WTC11 (cell line): ENCODE measurements at regions not wholly inside any gene's neighbourhood (a gene's known extent, or its start where the extent isn't known, plus 50 kb on each side); places are given as distances from the start of the nearest gene placed in this dataset.

Experiments used
- ATAC-seq: fragments of 200-7000 bp; cut with Tn5 transposase; 2 replicates; pipeline ENCODE4 v1.10.0; 2021; ENCODE audit warnings: mild to moderate bottlenecking, moderate library complexity
- CTCF ChIA-PET: fragments of 300-600 bp; sonication (Branson Sonifier 250); formaldehyde crosslinking; loops from one replicate; lab custom pipeline; 2021; ENCODE audit warnings: antibody characterized with exemption; lab: Charles Lee
- POLR2A ChIA-PET: fragments of 350-600 bp; sonication (Branson Sonifier 250); formaldehyde crosslinking; loops from one replicate; lab custom pipeline; 2021; ENCODE audit warnings: antibody characterized with exemption; lab: Charles Lee
- DNase-seq: peaks from one replicate; pipeline ENCODE4 v3.0.0; 2021; ENCODE audit warnings: low spot score
- H3K27ac Mint-ChIP-seq: 2 replicates; pipeline ENCODE4 v1.8.0; 2021; ENCODE audit warnings: mixed read lengths
- H3K27me3 Mint-ChIP-seq: 2 replicates; pipeline ENCODE4 v1.8.0; 2021; ENCODE audit warnings: low read depth, mild to moderate bottlenecking, moderate library complexity, mixed read lengths
- H3K36me3 Mint-ChIP-seq: 2 replicates; pipeline ENCODE4 v1.8.0; 2021; ENCODE audit warnings: mixed read lengths
- H3K4me1 Mint-ChIP-seq: 2 replicates; pipeline ENCODE4 v1.8.0; 2022; ENCODE audit warnings: mixed read lengths
- H3K4me3 Mint-ChIP-seq: 2 replicates; pipeline ENCODE4 v1.8.0; 2021; ENCODE audit warnings: mild to moderate bottlenecking, moderate library complexity, mixed read lengths
- H3K9me3 Mint-ChIP-seq: 2 replicates; pipeline ENCODE4 v1.8.0; 2021; ENCODE audit warnings: mixed read lengths
- ELF4 ChIP-seq: sonication (generic); formaldehyde crosslinking; IDR thresholded peaks from 2 replicates; pipeline ENCODE4 v1.8.1; 2022; ENCODE audit warnings: low read depth, mild to moderate bottlenecking, moderate library complexity, missing genetic modification reagents
- EMX1 ChIP-seq: fragments of 250-450 bp; sonication (Bioruptor Pico); IDR thresholded peaks from 2 replicates; pipeline ENCODE4 v1.8.0; 2021; ENCODE audit warnings: mild to moderate bottlenecking
- ETV6 ChIP-seq: sonication (generic); formaldehyde crosslinking; IDR thresholded peaks from 2 replicates; pipeline ENCODE4 v1.8.1; 2022; ENCODE audit warnings: mild to moderate bottlenecking, missing genetic modification reagents
- HMGA2 ChIP-seq: fragments of 250-450 bp; sonication (Bioruptor Pico); IDR thresholded peaks from 2 replicates; pipeline ENCODE4 v1.4.0; 2021; ENCODE audit warnings: mild to moderate bottlenecking, moderate library complexity
- MAX ChIP-seq: sonication (generic); formaldehyde crosslinking; IDR thresholded peaks from 2 replicates; pipeline ENCODE4 v1.8.0; 2022; ENCODE audit warnings: mild to moderate bottlenecking, missing genetic modification reagents
- NFATC4 ChIP-seq: fragments of 250-450 bp; sonication (Bioruptor Pico); IDR thresholded peaks from 2 replicates; pipeline ENCODE4 v1.9.0; 2021; ENCODE audit warnings: mild to moderate bottlenecking
- PRRX2 ChIP-seq: fragments of 250-450 bp; sonication (Bioruptor Pico); IDR thresholded peaks from 2 replicates; pipeline ENCODE4 v1.8.0; 2021; ENCODE audit warnings: mild to moderate bottlenecking
- SMAD4 ChIP-seq: sonication (generic); formaldehyde crosslinking; IDR thresholded peaks from 2 replicates; pipeline ENCODE4 v1.8.0; 2022; ENCODE audit warnings: mild to moderate bottlenecking, missing genetic modification reagents
- SOX15 ChIP-seq: fragments of 250-450 bp; sonication (Bioruptor Pico); IDR thresholded peaks from 2 replicates; pipeline ENCODE4 v1.9.0; 2021; ENCODE audit warnings: mild to moderate bottlenecking
- ZBTB43 ChIP-seq: sonication (generic); formaldehyde crosslinking; IDR thresholded peaks from 2 replicates; pipeline ENCODE4 v1.8.1; 2023; ENCODE audit warnings: mild to moderate bottlenecking, missing genetic modification reagents
- ZNF263 ChIP-seq: sonication (generic); formaldehyde crosslinking; IDR thresholded peaks from 2 replicates; pipeline ENCODE4 v1.8.1; 2022; ENCODE audit warnings: low read depth, mild to moderate bottlenecking, moderate library complexity, missing genetic modification reagents
- ZNF416 ChIP-seq: fragments of 250-450 bp; sonication (Bioruptor Pico); IDR thresholded peaks from 2 replicates; pipeline ENCODE4 v1.9.0; 2021; ENCODE audit warnings: mild to moderate bottlenecking, inconsistent platforms
- TF ChIP-seq, protein P1 (sequence below): sonication (generic); formaldehyde crosslinking; IDR thresholded peaks from 2 replicates; pipeline ENCODE4 v1.8.1; 2023; ENCODE audit warnings: mild to moderate bottlenecking, missing genetic modification reagents
- TF ChIP-seq, protein P2 (sequence below): sonication (generic); formaldehyde crosslinking; IDR thresholded peaks from 2 replicates; pipeline ENCODE4 v1.8.1; 2022; ENCODE audit warnings: low read depth, mild to moderate bottlenecking, moderate library complexity, missing genetic modification reagents, borderline replicate concordance
- TF ChIP-seq, protein P3 (sequence below): sonication (generic); formaldehyde crosslinking; conservative IDR thresholded peaks from 2 replicates; pipeline ENCODE4 v1.8.1; 2022; ENCODE audit warnings: mild to moderate bottlenecking, missing genetic modification reagents

DNA sequence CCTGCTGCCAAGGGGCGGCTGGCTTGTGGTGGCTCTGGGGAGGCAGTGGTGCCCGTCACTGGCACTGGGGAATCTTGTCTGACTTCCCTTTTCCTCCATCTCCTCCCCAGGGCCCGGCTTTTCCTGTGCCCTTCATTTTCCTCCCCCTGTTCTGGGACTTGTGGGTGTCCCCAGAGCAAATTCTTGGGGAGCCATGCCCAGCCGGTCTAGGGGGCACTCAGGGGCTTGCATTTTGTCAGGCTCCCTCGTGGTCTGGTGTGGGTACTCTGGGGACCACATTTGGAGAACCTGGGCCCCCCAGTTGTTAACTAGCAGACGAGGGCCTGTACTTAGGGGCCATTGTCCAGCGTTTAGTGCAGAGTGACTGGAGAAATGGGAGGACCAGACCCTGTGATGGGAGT, 105.2 kb upstream of the IER5L start:
- no peak overlapping the region for H3K4me3 Mint-ChIP-seq
- no peak for DNase-seq
- CTCF ChIA-PET: interaction anchor here (0.8 to 1.5 kb wide), 5 partner anchors 57 to 144 kb away, joined by 3 to 9 read pairs (median 6); no protein-coding TSS in a partner anchor
- POLR2A ChIA-PET: interaction anchor here (0.6 kb wide), 2 partner anchors 55 to 944 kb away, joined by 3 to 4 read pairs; no protein-coding TSS in a partner anchor
- no peaks in the 10 kb centered on the region for H3K27me3 Mint-ChIP-seq
- peaks cover 30% of the 10 kb centered on the region for H3K4me1 Mint-ChIP-seq
- H3K9me3 Mint-ChIP-seq: no peaks in the 10 kb centered on the region
- no peak overlapping the region for H3K27ac Mint-ChIP-seq
- TF ChIP-seq PRRX2: no peak
- no peak for TF ChIP-seq EMX1 (CRISPR knock-in tag)
- TF ChIP-seq, all 79 proteins: peak for 0
- no peak for ATAC-seq
- no peaks in the 10 kb centered on the region for H3K36me3 Mint-ChIP-seq

DNA sequence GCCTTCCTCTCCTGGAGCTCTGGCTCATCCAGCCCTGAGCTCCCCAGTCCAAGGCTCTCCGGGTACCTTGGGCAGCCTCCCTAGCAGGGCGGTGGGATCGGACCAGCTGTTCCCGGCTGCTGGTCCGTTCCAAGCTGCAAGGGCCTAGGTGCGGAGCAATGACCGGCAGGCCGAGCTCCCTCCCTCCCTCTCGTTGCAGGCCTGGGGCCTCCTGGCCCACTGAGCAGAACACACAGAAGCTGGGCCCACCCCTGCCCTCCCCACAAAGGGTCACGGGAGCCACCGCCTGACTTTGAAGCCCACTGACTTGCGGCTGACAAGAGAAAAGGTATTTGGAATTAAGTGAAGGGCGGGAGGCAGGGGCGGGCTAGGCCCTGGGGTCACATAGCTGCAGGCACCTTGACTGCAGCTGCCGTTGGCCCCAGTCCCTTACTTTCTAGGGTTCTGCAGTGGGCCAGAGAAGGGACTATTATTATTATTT, 104.7 kb upstream of the IER5L start:
- H3K9me3 Mint-ChIP-seq: no peaks in the 10 kb centered on the region
- ChIA-PET POLR2A (interaction anchor here (0.6 to 1.1 kb wide), 5 partner anchors 9 to 944 kb away, joined by 3 to 4 read pairs (median 3); no protein-coding TSS in a partner anchor), CTCF (interaction anchor here (0.6 to 1.5 kb wide), 14 partner anchors 9 to 1199 kb away, joined by 3 to 9 read pairs (median 4); no protein-coding TSS in a partner anchor)
- no peak overlapping the region for H3K27ac Mint-ChIP-seq
- no peak for DNase-seq
- H3K4me1 Mint-ChIP-seq: peaks cover 31% of the 10 kb centered on the region
- TF ChIP-seq SMAD4 (no peak), ELF4 (CRISPR knock-in tag) (no peak), PRRX2 (no peak), NFATC4 (no peak), ETV6 (CRISPR knock-in tag) (no peak), MAX (CRISPR knock-in tag) (no peak), ZNF263 (CRISPR knock-in tag) (no peak), SOX15 (CRISPR knock-in tag) (no peak), ZNF416 (CRISPR knock-in tag) (no peak), HMGA2 (CRISPR knock-in tag) (no peak)
- TF ChIP-seq, protein P1, sequence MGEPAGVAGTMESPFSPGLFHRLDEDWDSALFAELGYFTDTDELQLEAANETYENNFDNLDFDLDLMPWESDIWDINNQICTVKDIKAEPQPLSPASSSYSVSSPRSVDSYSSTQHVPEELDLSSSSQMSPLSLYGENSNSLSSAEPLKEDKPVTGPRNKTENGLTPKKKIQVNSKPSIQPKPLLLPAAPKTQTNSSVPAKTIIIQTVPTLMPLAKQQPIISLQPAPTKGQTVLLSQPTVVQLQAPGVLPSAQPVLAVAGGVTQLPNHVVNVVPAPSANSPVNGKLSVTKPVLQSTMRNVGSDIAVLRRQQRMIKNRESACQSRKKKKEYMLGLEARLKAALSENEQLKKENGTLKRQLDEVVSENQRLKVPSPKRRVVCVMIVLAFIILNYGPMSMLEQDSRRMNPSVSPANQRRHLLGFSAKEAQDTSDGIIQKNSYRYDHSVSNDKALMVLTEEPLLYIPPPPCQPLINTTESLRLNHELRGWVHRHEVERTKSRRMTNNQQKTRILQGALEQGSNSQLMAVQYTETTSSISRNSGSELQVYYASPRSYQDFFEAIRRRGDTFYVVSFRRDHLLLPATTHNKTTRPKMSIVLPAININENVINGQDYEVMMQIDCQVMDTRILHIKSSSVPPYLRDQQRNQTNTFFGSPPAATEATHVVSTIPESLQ (CRISPR knock-in tag): no peak
- TF ChIP-seq, protein P2, sequence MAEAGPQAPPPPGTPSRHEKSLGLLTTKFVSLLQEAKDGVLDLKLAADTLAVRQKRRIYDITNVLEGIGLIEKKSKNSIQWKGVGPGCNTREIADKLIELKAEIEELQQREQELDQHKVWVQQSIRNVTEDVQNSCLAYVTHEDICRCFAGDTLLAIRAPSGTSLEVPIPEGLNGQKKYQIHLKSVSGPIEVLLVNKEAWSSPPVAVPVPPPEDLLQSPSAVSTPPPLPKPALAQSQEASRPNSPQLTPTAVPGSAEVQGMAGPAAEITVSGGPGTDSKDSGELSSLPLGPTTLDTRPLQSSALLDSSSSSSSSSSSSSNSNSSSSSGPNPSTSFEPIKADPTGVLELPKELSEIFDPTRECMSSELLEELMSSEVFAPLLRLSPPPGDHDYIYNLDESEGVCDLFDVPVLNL (CRISPR knock-in tag): no peak
- TF ChIP-seq, protein P3, sequence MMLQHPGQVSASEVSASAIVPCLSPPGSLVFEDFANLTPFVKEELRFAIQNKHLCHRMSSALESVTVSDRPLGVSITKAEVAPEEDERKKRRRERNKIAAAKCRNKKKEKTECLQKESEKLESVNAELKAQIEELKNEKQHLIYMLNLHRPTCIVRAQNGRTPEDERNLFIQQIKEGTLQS (CRISPR knock-in tag): no peak
- TF ChIP-seq, all 79 proteins: peak for 0
- peak overlapping the region; percentile 37 for H3K4me3 Mint-ChIP-seq
- no peaks in the 10 kb centered on the region for H3K36me3 Mint-ChIP-seq
- H3K27me3 Mint-ChIP-seq: no peaks in the 10 kb centered on the region
- ATAC-seq: peak; percentile 22

DNA sequence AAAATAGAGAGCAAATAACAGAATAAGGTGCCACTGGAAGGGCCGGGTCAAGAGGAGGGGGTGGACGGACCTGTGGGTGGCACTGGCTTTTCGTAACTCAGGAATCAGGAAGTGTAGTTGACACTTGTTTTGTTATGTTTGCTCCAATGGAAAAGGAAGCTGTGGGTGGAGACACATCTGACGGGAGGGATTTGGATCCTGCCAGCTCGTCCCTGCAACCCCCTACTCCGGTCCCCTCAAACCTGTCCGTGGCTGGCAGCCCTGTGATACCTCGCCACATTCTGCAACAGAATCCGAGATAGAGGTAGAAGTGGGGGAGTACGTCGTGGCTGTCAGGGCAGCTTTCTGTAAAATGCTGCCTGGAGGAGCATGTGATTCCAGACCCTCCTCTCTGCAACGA, 104.2 kb upstream of the IER5L start:
- CTCF ChIA-PET: interaction anchor here (0.6 to 1.5 kb wide), 15 partner anchors 9 to 1198 kb away, joined by 3 to 9 read pairs (median 4); no protein-coding TSS in a partner anchor
- Mint-ChIP-seq H3K27me3 (no peaks in the 10 kb centered on the region), H3K4me1 (peaks cover 32% of the 10 kb centered on the region), H3K27ac (no peak overlapping the region), H3K9me3 (no peaks in the 10 kb centered on the region), H3K36me3 (no peaks in the 10 kb centered on the region), H3K4me3 (peak overlapping the region; percentile 37)
- TF ChIP-seq MAX (CRISPR knock-in tag): peak; percentile 50; the same call in 1 of the 2 replicates
- TF ChIP-seq ZBTB43 (CRISPR knock-in tag): no peak
- POLR2A ChIA-PET: interaction anchor here (0.6 to 1.1 kb wide), 5 partner anchors 9 to 103 kb away, joined by 3 to 4 read pairs (median 3); no protein-coding TSS in a partner anchor
- DNase-seq (no peak), ATAC-seq (peak; percentile 21)
